Sigmoid colon (tissue), 3 donors: ENCODE measurements at regions not wholly inside any gene's neighbourhood (a gene's known extent, or its start where the extent isn't known, plus 50 kb on each side); places are given as distances from the start of the nearest gene placed in this dataset.

Experiments used
- CTCF ChIP-seq, 4 experiments: fragments of 450-650 bp in 3 of 4; fragments of 200-600 bp in 1 of 4; IDR thresholded peaks; one replicate each; pipeline ENCODE4 v1.5.1; 2016 to 2019; ENCODE audit warnings: antibody characterized with exemption in 4 of 4, mild to moderate bottlenecking in 3 of 4, moderate library complexity in 2 of 4
- POLR2A ChIP-seq, 2 donors: fragments of 450-650 bp; IDR thresholded peaks; one replicate each; pipeline ENCODE4 v1.6.1; 2016; ENCODE audit warnings: antibody characterized with exemption in 2 of 2, mild to moderate bottlenecking in 2 of 2, moderate library complexity in 2 of 2

- TF ChIP-seq CTCF (IDR thresholded peaks at IDR 0.05) (no peak), POLR2A (IDR thresholded peaks at IDR 0.05) (no peak)
Measured at GRCh38 chr4:122243785-122244184, 91.7 kb downstream of the BLTP1 start.
